ENCODE measurements at regions not wholly inside any gene's neighbourhood (a gene's known extent, or its start where the extent isn't known, plus 50 kb on each side); places are given as distances from the start of the nearest gene placed in this dataset.

DNA sequence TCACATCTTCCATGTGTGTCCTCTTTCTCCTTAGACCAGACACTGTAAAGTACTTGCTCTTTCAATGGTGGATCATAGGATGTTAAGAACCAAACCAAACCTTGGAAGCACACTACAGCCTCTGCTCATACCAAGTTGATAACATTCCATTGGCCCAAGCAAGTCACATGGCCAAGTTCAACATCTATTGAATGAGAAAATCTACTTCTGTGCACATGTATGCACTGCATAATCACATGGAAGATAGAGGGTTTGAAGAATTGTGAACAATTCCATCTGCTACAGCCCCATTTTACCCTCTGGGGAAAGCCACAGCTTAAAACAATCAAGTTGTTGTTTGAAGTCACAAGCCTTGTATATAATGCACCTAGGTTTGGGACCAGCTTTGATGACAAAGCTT lies 68.2 kb downstream of the MFAP3 start:
- in situ Hi-C loops (cut with MboI; ENCODE audit: low sequenced_read_pairs, unreplicated experiment), result no loop called here

DNA sequence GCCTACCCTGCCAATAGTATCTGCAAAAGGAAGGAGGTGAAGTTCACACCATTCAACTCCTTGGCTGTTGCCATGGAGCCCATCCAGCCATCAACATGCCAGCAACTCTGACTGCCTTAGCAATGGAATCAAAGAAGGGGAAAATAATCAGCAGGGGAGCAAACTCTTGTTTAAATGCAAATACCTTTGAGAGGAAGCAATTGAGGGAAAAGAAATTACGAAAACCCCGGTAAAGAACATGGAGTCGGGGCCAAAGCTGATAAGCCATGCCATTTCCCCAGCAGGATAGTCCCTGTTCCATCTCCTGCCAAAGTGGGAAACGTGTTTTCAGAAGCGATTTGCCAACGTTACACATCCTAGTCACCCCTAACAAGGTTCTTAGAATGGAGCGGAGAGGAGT lies 69.0 kb downstream of the MFAP3 start:
- in situ Hi-C loops (cut with MboI; ENCODE audit: low sequenced_read_pairs, unreplicated experiment), result no loop called here
- no peak for DNase-seq (ENCODE audit: low spot score)
- TF ChIP-seq, protein P1, sequence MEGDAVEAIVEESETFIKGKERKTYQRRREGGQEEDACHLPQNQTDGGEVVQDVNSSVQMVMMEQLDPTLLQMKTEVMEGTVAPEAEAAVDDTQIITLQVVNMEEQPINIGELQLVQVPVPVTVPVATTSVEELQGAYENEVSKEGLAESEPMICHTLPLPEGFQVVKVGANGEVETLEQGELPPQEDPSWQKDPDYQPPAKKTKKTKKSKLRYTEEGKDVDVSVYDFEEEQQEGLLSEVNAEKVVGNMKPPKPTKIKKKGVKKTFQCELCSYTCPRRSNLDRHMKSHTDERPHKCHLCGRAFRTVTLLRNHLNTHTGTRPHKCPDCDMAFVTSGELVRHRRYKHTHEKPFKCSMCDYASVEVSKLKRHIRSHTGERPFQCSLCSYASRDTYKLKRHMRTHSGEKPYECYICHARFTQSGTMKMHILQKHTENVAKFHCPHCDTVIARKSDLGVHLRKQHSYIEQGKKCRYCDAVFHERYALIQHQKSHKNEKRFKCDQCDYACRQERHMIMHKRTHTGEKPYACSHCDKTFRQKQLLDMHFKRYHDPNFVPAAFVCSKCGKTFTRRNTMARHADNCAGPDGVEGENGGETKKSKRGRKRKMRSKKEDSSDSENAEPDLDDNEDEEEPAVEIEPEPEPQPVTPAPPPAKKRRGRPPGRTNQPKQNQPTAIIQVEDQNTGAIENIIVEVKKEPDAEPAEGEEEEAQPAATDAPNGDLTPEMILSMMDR (IDR thresholded peaks at IDR 0.05; ENCODE audit: borderline replicate concordance, control extremely low read depth, extremely low read depth, insufficient read depth, missing control alignments), result no peak

More for the DNA sequence above, 68.2 kb downstream of the MFAP3 start:
- TF ChIP-seq, protein P1 (IDR thresholded peaks at IDR 0.05; ENCODE audit: borderline replicate concordance, control extremely low read depth, extremely low read depth, insufficient read depth, missing control alignments), result no peak
- no peak for DNase-seq (ENCODE audit: low spot score)

- DNase-seq (ENCODE audit: low spot score), result no peak
- TF ChIP-seq, protein P1 (IDR thresholded peaks at IDR 0.05; ENCODE audit: borderline replicate concordance, control extremely low read depth, extremely low read depth, insufficient read depth, missing control alignments), result no peak
- in situ Hi-C loops (cut with MboI; ENCODE audit: low sequenced_read_pairs, unreplicated experiment), result no loop called here
These were observed 70.8 kb downstream of the MFAP3 start for GRCh38 chr5:154109416-154110106.

DNA sequence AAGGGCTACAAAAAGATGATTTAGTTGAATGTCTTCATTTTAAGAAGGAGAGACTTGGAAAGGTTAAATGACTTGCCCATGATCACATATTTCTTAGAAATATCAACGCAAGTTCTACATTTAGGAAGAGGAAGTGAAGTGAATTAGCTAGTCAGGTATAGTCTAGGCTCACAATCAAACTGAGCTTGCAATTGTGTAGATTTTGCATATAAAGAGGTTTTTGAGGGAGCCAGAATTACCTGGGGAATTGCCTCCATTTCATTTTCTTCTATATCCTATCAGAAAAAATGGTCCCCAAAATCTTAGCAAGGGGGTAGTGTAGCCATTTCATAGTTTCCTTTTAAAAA lies 71.3 kb downstream of the MFAP3 start:
- no peak for DNase-seq (ENCODE audit: low spot score)
- TF ChIP-seq, protein P1 (IDR thresholded peaks at IDR 0.05; ENCODE audit: borderline replicate concordance, control extremely low read depth, extremely low read depth, insufficient read depth, missing control alignments), result no peak
- in situ Hi-C loops (cut with MboI; ENCODE audit: low sequenced_read_pairs, unreplicated experiment), result no loop called here

- in situ Hi-C loops (cut with MboI; ENCODE audit: low sequenced_read_pairs, unreplicated experiment), result no loop called here
- TF ChIP-seq, protein P1 (IDR thresholded peaks at IDR 0.05; ENCODE audit: borderline replicate concordance, control extremely low read depth, extremely low read depth, insufficient read depth, missing control alignments), result no peak
- no peak for DNase-seq (ENCODE audit: low spot score)
These were observed 71.9 kb downstream of the MFAP3 start for GRCh38 chr5:154110716-154111115.

GRCh38 chr5:154111214-154111613 lies 72.4 kb downstream of the MFAP3 start:
- DNase-seq (ENCODE audit: low spot score), result no peak
- in situ Hi-C loops (cut with MboI; ENCODE audit: low sequenced_read_pairs, unreplicated experiment), result no loop called here
- TF ChIP-seq, protein P1 (IDR thresholded peaks at IDR 0.05; ENCODE audit: borderline replicate concordance, control extremely low read depth, extremely low read depth, insufficient read depth, missing control alignments), result no peak
